Globus pallidus (tissue), 1 donor: ENCODE measurements at regions not wholly inside any gene's neighbourhood (a gene's known extent, or its start where the extent isn't known, plus 50 kb on each side); places are given as distances from the start of the nearest gene placed in this dataset.
"Not testable (repeated sequence)": the region's sequence is repeated elsewhere in the genome, so short reads cannot be mapped to it uniquely, and the experiment has no call there.

Experiments
- DNase-seq: peaks from one replicate; pipeline ENCODE4 v3.0.0-alpha.2; 2015; ENCODE audit warnings: low spot score

- DNase-seq: no peak
Observed at GRCh38 chr5:174558190-174558589, 166.2 kb upstream of the MSX2 start.

- no peak for DNase-seq
Observed at GRCh38 chr5:174559141-174559540, 165.2 kb upstream of the MSX2 start.

GRCh38 chr5:174559566-174560090 is 164.8 kb upstream of the MSX2 start:
- DNase-seq: no peak

GRCh38 chr5:174560861-174561260 is 163.5 kb upstream of the MSX2 start:
- DNase-seq: no peak

GRCh38 chr5:174563040-174563439 is 161.3 kb upstream of the MSX2 start:
- DNase-seq: not testable (repeated sequence)

- DNase-seq: no peak
Observed at GRCh38 chr5:174563899-174564298, 160.5 kb upstream of the MSX2 start.

- no peak for DNase-seq
Observed at GRCh38 chr5:174567506-174568141, 156.8 kb upstream of the MSX2 start.

- DNase-seq: no peak
Observed at GRCh38 chr5:174570662-174571061, 153.7 kb upstream of the MSX2 start.

GRCh38 chr5:174571662-174572397 is 152.6 kb upstream of the MSX2 start:
- peak; percentile 35 for DNase-seq

GRCh38 chr5:174572591-174572990 is 151.8 kb upstream of the MSX2 start:
- no peak for DNase-seq

- no peak for DNase-seq
Observed at GRCh38 chr5:174573221-174573994, 151.0 kb upstream of the MSX2 start.

- DNase-seq: no peak
Observed at GRCh38 chr5:174575043-174575442, 149.3 kb upstream of the MSX2 start.

- DNase-seq: no peak
Observed at GRCh38 chr5:174576042-174576441, 148.3 kb upstream of the MSX2 start.

- DNase-seq: peak; percentile 45
Observed at GRCh38 chr5:174581479-174581878, 142.9 kb upstream of the MSX2 start.

GRCh38 chr5:174581894-174582293 is 142.5 kb upstream of the MSX2 start:
- DNase-seq: no peak

- DNase-seq: no peak
Observed at GRCh38 chr5:174583071-174583470, 141.3 kb upstream of the MSX2 start.

GRCh38 chr5:174585472-174585871 is 138.9 kb upstream of the MSX2 start:
- no peak for DNase-seq

GRCh38 chr5:174586163-174586562 is 138.2 kb upstream of the MSX2 start:
- not testable (repeated sequence) for DNase-seq

GRCh38 chr5:174589011-174589410 is 135.4 kb upstream of the MSX2 start:
- no peak for DNase-seq

GRCh38 chr5:174589599-174589998 is 134.8 kb upstream of the MSX2 start:
- DNase-seq: no peak

GRCh38 chr5:174590820-174591219 is 133.6 kb upstream of the MSX2 start:
- no peak for DNase-seq

GRCh38 chr5:174596429-174596828 is 128.0 kb upstream of the MSX2 start:
- DNase-seq: no peak

- DNase-seq: no peak
Observed at GRCh38 chr5:174599992-174600391, 124.4 kb upstream of the MSX2 start.
